ENCODE measurements at regions not wholly inside any gene's neighbourhood (a gene's known extent, or its start where the extent isn't known, plus 50 kb on each side); places are given as distances from the start of the nearest gene placed in this dataset.

- H3K4me2 ChIP-seq (replicated peaks; ENCODE audit: extremely low read depth, low read length, poor library complexity, severe bottlenecking) = no peak overlapping the region
- no peaks in the 10 kb centered on the region for H3K9me3 ChIP-seq (replicated peaks in 1 of 2; ENCODE audit: control insufficient read depth in 1 of 2, insufficient read depth in 1 of 2, low read length in 2 of 2)
- no peaks in the 10 kb centered on the region for H3K79me2 ChIP-seq (ENCODE audit: insufficient read depth, low read length)
- WGBS (ENCODE audit: insufficient coverage) = 100% methylated on average over 1 of the region's 5 CpGs
- H3K4me1 ChIP-seq (ENCODE audit: control insufficient read depth in 1 of 2, insufficient read depth in 2 of 2, low read length in 2 of 2) = no peaks in the 10 kb centered on the region
- Mint-ChIP-seq H3K4me3 (no peak overlapping the region), H3K9me3 (no peaks in the 10 kb centered on the region), H3K27me3 (ENCODE audit: low read depth in 3 of 3) (peaks cover 4 to 10% (median 4%) of the 10 kb centered on the region in 3 donors), H3K4me1 (no peaks in the 10 kb centered on the region), H3K36me3 (no peaks in the 10 kb centered on the region), H3K27ac (no peak overlapping the region)
- H3K4me3 ChIP-seq (replicated peaks in 1 of 3; ENCODE audit: low read depth in 2 of 3, low read length in 3 of 3) = no peak overlapping the region
- peaks cover 0 to 3% of the 10 kb centered on the region in 2 donors for H3K27me3 ChIP-seq (ENCODE audit: control insufficient read depth in 2 of 2, insufficient read depth in 2 of 2, low read length in 2 of 2)
- no peak for TF ChIP-seq CTCF (IDR thresholded peaks at IDR 0.05)
- H4K20me1 ChIP-seq (ENCODE audit: insufficient read depth, low read length) = no peaks in the 10 kb centered on the region
- H2AFZ ChIP-seq (ENCODE audit: insufficient read depth, low read depth, low read length, poor library complexity, severe bottlenecking) = no peak overlapping the region
- intact Hi-C loops (cut with micrococcal nuclease) = no loop called here
- H3K36me3 ChIP-seq (replicated peaks in 1 of 2; ENCODE audit: control insufficient read depth in 1 of 2, insufficient read depth in 2 of 2, low read length in 2 of 2) = no peaks in the 10 kb centered on the region
- H3K9ac ChIP-seq (ENCODE audit: insufficient read depth, low read length, poor library complexity, severe bottlenecking) = no peak overlapping the region
- no peak overlapping the region for H3K27ac ChIP-seq (ENCODE audit: low read depth in 1 of 2, low read length in 2 of 2)
- DNase-seq = no peak
These were observed 215.2 kb upstream of the ROPN1 start for GRCh38 chr3:124207077-124207476.

GRCh38 chr3:124207873-124208485 lies 216.1 kb upstream of the ROPN1 start:
- H3K4me1 Mint-ChIP-seq = no peaks in the 10 kb centered on the region
- H3K9me3 ChIP-seq (replicated peaks in 1 of 2; ENCODE audit: control insufficient read depth in 1 of 2, insufficient read depth in 1 of 2, low read length in 2 of 2) = no peaks in the 10 kb centered on the region
- no peak overlapping the region for H3K4me3 Mint-ChIP-seq
- peaks cover 0 to 6% of the 10 kb centered on the region in 2 donors for H3K27me3 ChIP-seq (ENCODE audit: control insufficient read depth in 2 of 2, insufficient read depth in 2 of 2, low read length in 2 of 2)
- no peaks in the 10 kb centered on the region for H3K36me3 Mint-ChIP-seq
- 88% methylated on average over 1 of the region's 5 CpGs for WGBS (ENCODE audit: insufficient coverage)
- DNase-seq = no peak
- no peak overlapping the region for H3K4me3 ChIP-seq (replicated peaks in 1 of 3; ENCODE audit: low read depth in 2 of 3, low read length in 3 of 3)
- no peaks in the 10 kb centered on the region for H3K9me3 Mint-ChIP-seq
- H3K27ac Mint-ChIP-seq = no peak overlapping the region
- intact Hi-C loops (cut with micrococcal nuclease) = no loop called here
- no peak for TF ChIP-seq CTCF (IDR thresholded peaks at IDR 0.05)
- no peaks in the 10 kb centered on the region for H4K20me1 ChIP-seq (ENCODE audit: insufficient read depth, low read length)
- peaks cover 3 to 12% (median 4%) of the 10 kb centered on the region in 3 donors for H3K27me3 Mint-ChIP-seq (ENCODE audit: low read depth in 3 of 3)
- no peak overlapping the region for H2AFZ ChIP-seq (ENCODE audit: insufficient read depth, low read depth, low read length, poor library complexity, severe bottlenecking)
- no peaks in the 10 kb centered on the region for H3K79me2 ChIP-seq (ENCODE audit: insufficient read depth, low read length)
- H3K36me3 ChIP-seq (replicated peaks in 1 of 2; ENCODE audit: control insufficient read depth in 1 of 2, insufficient read depth in 2 of 2, low read length in 2 of 2) = no peaks in the 10 kb centered on the region
- H3K27ac ChIP-seq (ENCODE audit: low read depth in 1 of 2, low read length in 2 of 2) = no peak overlapping the region
- H3K4me2 ChIP-seq (replicated peaks; ENCODE audit: extremely low read depth, low read length, poor library complexity, severe bottlenecking) = no peak overlapping the region
- H3K4me1 ChIP-seq (ENCODE audit: control insufficient read depth in 1 of 2, insufficient read depth in 2 of 2, low read length in 2 of 2) = no peaks in the 10 kb centered on the region
- no peak overlapping the region for H3K9ac ChIP-seq (ENCODE audit: insufficient read depth, low read length, poor library complexity, severe bottlenecking)

Measured in CD14-positive monocyte (primary cell).